ENCODE measurements at regions not wholly inside any gene's neighbourhood (a gene's known extent, or its start where the extent isn't known, plus 50 kb on each side); places are given as distances from the start of the nearest gene placed in this dataset.

DNA sequence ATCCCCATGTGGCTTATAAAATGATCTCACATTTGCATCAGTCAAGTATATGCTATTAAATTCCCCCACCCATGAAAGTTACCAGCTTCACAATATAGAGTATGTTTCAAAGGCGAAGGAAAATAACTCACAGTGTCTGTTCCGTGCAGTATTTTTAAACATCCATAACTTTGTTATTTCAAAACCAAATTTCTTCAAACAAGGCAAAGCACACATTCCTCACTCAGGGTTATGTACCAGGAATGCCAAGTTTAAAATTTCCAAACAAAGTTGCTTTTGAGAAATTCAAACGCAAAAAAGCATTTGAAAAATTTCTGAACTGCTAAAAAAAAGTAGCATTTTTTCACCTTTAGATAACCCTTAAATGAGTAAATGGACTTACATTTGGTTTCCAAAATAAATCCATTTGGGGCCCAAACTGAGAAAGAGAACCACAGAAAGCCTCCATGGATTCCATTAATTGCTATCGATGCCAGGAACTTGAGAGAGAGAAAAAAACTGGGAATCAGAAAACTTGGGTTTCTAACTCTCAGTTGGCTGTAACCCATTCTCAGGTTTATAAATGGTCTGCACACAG is 149.5 kb downstream of the SLC30A10 start:
- Histone ChIP-seq H3K27ac (ENCODE audit: low read length) (no peak overlapping the region), H4K20me1 (ENCODE audit: insufficient read depth, low read length) (no peaks in the 10 kb centered on the region), H3K4me2 (ENCODE audit: low read depth, low read length) (no peak overlapping the region), H3K9me3 (replicated peaks; ENCODE audit: insufficient read depth, low read length) (no peaks in the 10 kb centered on the region), H3K9ac (ENCODE audit: low read length) (no peak overlapping the region), H3K9me2 (replicated peaks; ENCODE audit: insufficient read depth, low read length) (no peaks in the 10 kb centered on the region), H3K4me3 (ENCODE audit: low read length) (no peak overlapping the region), H3K27me3 (replicated peaks; ENCODE audit: insufficient read depth, low read length) (no peaks in the 10 kb centered on the region), H3K36me3 (replicated peaks; ENCODE audit: insufficient read depth, low read length) (no peaks in the 10 kb centered on the region), H2AFZ (ENCODE audit: low read length) (no peak overlapping the region), H3F3A (ENCODE audit: insufficient read depth, low read length) (no peaks in the 10 kb centered on the region), H3K4me1 (ENCODE audit: low read length) (peaks cover 5% of the 10 kb centered on the region; the same call in 1 of the 2 replicates), H3K79me2 (ENCODE audit: low read length) (no peaks in the 10 kb centered on the region)
- DNase-seq = no peak
- TF ChIP-seq, protein P1, sequence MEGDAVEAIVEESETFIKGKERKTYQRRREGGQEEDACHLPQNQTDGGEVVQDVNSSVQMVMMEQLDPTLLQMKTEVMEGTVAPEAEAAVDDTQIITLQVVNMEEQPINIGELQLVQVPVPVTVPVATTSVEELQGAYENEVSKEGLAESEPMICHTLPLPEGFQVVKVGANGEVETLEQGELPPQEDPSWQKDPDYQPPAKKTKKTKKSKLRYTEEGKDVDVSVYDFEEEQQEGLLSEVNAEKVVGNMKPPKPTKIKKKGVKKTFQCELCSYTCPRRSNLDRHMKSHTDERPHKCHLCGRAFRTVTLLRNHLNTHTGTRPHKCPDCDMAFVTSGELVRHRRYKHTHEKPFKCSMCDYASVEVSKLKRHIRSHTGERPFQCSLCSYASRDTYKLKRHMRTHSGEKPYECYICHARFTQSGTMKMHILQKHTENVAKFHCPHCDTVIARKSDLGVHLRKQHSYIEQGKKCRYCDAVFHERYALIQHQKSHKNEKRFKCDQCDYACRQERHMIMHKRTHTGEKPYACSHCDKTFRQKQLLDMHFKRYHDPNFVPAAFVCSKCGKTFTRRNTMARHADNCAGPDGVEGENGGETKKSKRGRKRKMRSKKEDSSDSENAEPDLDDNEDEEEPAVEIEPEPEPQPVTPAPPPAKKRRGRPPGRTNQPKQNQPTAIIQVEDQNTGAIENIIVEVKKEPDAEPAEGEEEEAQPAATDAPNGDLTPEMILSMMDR (IDR thresholded peaks at IDR 0.05; ENCODE audit: low read length) = no peak
- TF ChIP-seq EZH2 (optimal IDR thresholded peaks at IDR 0.05; ENCODE audit: low read depth, low read length) = no peak
- no peak for TF ChIP-seq EZH2phosphoT487 (IDR thresholded peaks at IDR 0.05; ENCODE audit: low read length)

DNA sequence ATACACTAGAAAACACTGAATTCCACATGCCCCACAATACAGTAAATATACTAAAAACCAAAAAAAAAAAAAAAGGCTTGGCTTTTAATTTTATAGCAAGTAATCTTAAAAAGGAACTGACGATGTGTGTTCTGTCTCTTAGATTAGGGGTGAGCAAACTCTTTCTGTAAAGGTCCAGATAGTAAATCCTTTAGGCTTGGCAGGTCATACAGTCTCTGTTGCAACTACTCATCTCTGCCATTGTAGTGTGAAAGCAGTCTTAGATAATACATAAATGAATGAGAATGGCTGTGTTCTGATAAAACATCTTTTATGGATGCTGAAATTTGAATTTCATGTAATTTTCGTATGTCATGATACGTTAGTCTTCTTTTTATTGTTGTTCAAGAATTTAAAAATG is 150.2 kb downstream of the SLC30A10 start:
- Histone ChIP-seq H4K20me1 (ENCODE audit: insufficient read depth, low read length) (no peaks in the 10 kb centered on the region), H3F3A (ENCODE audit: insufficient read depth, low read length) (no peaks in the 10 kb centered on the region), H3K27ac (ENCODE audit: low read length) (no peak overlapping the region), H3K9me2 (replicated peaks; ENCODE audit: insufficient read depth, low read length) (no peaks in the 10 kb centered on the region), H3K9me3 (replicated peaks; ENCODE audit: insufficient read depth, low read length) (no peaks in the 10 kb centered on the region), H3K4me3 (ENCODE audit: low read length) (no peak overlapping the region), H2AFZ (ENCODE audit: low read length) (no peak overlapping the region), H3K9ac (ENCODE audit: low read length) (no peak overlapping the region), H3K4me1 (ENCODE audit: low read length) (peaks cover 5% of the 10 kb centered on the region; the same call in 1 of the 2 replicates), H3K79me2 (ENCODE audit: low read length) (no peaks in the 10 kb centered on the region), H3K27me3 (replicated peaks; ENCODE audit: insufficient read depth, low read length) (no peaks in the 10 kb centered on the region), H3K4me2 (ENCODE audit: low read depth, low read length) (no peak overlapping the region), H3K36me3 (replicated peaks; ENCODE audit: insufficient read depth, low read length) (no peaks in the 10 kb centered on the region)
- TF ChIP-seq, protein P1 (IDR thresholded peaks at IDR 0.05; ENCODE audit: low read length) = no peak
- TF ChIP-seq EZH2 (optimal IDR thresholded peaks at IDR 0.05; ENCODE audit: low read depth, low read length) (no peak), EZH2phosphoT487 (IDR thresholded peaks at IDR 0.05; ENCODE audit: low read length) (no peak)
- DNase-seq = no peak

DNA sequence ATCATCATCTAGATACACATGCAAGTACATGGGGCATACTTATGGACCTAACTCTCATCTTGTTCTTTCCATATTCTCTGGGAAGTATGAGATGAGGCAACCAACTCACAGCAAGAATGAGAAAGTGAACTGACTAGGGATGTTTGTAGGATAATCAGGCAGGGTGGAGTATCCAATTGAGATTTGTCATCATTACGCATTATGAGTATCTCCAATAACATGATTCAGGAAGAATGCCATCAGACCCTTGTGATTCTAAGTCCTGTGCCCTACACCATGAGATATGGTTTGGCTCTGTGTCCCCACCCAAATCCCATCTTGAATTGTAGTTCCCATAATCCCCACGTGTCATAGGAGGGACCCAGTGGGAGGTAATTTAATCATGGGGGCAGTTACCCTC is 154.0 kb downstream of the SLC30A10 start:
- Histone ChIP-seq H3K9me2 (replicated peaks; ENCODE audit: insufficient read depth, low read length) (no peaks in the 10 kb centered on the region), H3K4me1 (ENCODE audit: low read length) (peaks cover 5% of the 10 kb centered on the region; the same call in 1 of the 2 replicates), H3K4me2 (ENCODE audit: low read depth, low read length) (peak overlapping the region; percentile 17; the same call in 1 of the 2 replicates), H3K9ac (ENCODE audit: low read length) (no peak overlapping the region), H3K79me2 (ENCODE audit: low read length) (no peaks in the 10 kb centered on the region), H2AFZ (ENCODE audit: low read length) (no peak overlapping the region), H3K27me3 (replicated peaks; ENCODE audit: insufficient read depth, low read length) (no peaks in the 10 kb centered on the region), H3F3A (ENCODE audit: insufficient read depth, low read length) (no peaks in the 10 kb centered on the region), H4K20me1 (ENCODE audit: insufficient read depth, low read length) (no peaks in the 10 kb centered on the region), H3K36me3 (replicated peaks; ENCODE audit: insufficient read depth, low read length) (no peaks in the 10 kb centered on the region), H3K27ac (ENCODE audit: low read length) (no peak overlapping the region), H3K9me3 (replicated peaks; ENCODE audit: insufficient read depth, low read length) (no peaks in the 10 kb centered on the region), H3K4me3 (ENCODE audit: low read length) (no peak overlapping the region)
- DNase-seq = no peak
- TF ChIP-seq EZH2 (optimal IDR thresholded peaks at IDR 0.05; ENCODE audit: low read depth, low read length) (no peak), EZH2phosphoT487 (IDR thresholded peaks at IDR 0.05; ENCODE audit: low read length) (no peak)
- TF ChIP-seq, protein P1 (IDR thresholded peaks at IDR 0.05; ENCODE audit: low read length) = no peak

Measured in MM.1S (cell line).